HFFc6 (cell line): ENCODE measurements at regions not wholly inside any gene's neighbourhood (a gene's known extent, or its start where the extent isn't known, plus 50 kb on each side); places are given as distances from the start of the nearest gene placed in this dataset.

Source experiments
- DNase-seq: peaks from one replicate; pipeline ENCODE4 v3.0.0-alpha.2; 2018
- H3K27ac Mint-ChIP-seq: 2 replicates; pipeline ENCODE4 v1.8.0; 2020; ENCODE audit warnings: mild to moderate bottlenecking, mixed read lengths
- H3K27me3 Mint-ChIP-seq: 2 replicates; pipeline ENCODE4 v1.8.0; 2021; ENCODE audit warnings: mild to moderate bottlenecking, moderate library complexity, mixed read lengths; ENCODE audit not compliant: insufficient read depth
- H3K36me3 Mint-ChIP-seq: 2 replicates; pipeline ENCODE4 v1.8.0; 2021; ENCODE audit warnings: low read depth, mixed read lengths
- H3K4me1 Mint-ChIP-seq: 2 replicates; pipeline ENCODE4 v1.8.0; 2020; ENCODE audit warnings: low read depth, mixed read lengths
- H3K4me3 Mint-ChIP-seq: 2 replicates; pipeline ENCODE4 v1.8.0; 2020; ENCODE audit warnings: mild to moderate bottlenecking, moderate library complexity, mixed read lengths
- H3K9me3 Mint-ChIP-seq: 2 replicates; pipeline ENCODE4 v1.8.0; 2020; ENCODE audit warnings: mild to moderate bottlenecking, mixed read lengths
- TF ChIP-seq, protein P1 (sequence below): fragments of 200-600 bp; sonication (generic); IDR thresholded peaks from 2 replicates; pipeline ENCODE4 v1.5.0; 2021; ENCODE audit warnings: antibody characterized with exemption, mild to moderate bottlenecking

DNA sequence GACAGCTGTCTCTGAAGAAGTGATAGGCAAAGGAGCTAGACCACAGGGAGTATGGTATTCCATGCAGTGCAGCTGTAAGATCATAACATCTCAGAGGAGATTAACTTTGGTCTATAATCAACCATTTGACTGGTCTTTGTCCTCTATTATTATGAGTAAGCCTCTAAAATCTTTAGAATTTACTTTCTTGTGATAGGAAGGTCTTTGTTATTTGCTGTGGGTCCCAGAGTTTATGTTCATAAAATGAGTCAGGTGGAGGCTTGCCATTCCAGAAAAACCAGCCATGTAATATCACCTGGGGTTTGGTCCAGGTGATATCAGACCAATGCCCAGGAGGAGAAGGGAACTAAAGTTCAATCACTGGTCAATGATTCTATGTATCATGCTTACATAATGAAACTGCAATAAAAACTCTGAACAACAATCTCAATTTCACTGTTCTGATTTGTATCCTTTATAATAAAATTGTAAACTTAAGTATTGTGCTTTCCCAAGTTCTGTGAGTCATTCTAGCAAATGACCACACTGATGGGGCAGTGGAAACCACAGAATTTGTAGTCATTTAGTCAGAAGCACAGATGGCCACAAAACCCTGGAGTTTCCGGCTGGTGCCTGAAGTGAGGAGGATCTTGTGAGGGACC is 239.6 kb upstream of the TRAM1L1 start:
- Mint-ChIP-seq H3K27me3 (no peaks in the 10 kb centered on the region; the same call in 1 of the 2 replicates), H3K36me3 (no peaks in the 10 kb centered on the region), H3K9me3 (peaks cover 29% of the 10 kb centered on the region), H3K27ac (no peak overlapping the region), H3K4me3 (no peak overlapping the region), H3K4me1 (no peaks in the 10 kb centered on the region)
- DNase-seq = no peak
- TF ChIP-seq, protein P1, sequence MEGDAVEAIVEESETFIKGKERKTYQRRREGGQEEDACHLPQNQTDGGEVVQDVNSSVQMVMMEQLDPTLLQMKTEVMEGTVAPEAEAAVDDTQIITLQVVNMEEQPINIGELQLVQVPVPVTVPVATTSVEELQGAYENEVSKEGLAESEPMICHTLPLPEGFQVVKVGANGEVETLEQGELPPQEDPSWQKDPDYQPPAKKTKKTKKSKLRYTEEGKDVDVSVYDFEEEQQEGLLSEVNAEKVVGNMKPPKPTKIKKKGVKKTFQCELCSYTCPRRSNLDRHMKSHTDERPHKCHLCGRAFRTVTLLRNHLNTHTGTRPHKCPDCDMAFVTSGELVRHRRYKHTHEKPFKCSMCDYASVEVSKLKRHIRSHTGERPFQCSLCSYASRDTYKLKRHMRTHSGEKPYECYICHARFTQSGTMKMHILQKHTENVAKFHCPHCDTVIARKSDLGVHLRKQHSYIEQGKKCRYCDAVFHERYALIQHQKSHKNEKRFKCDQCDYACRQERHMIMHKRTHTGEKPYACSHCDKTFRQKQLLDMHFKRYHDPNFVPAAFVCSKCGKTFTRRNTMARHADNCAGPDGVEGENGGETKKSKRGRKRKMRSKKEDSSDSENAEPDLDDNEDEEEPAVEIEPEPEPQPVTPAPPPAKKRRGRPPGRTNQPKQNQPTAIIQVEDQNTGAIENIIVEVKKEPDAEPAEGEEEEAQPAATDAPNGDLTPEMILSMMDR = no peak

DNA sequence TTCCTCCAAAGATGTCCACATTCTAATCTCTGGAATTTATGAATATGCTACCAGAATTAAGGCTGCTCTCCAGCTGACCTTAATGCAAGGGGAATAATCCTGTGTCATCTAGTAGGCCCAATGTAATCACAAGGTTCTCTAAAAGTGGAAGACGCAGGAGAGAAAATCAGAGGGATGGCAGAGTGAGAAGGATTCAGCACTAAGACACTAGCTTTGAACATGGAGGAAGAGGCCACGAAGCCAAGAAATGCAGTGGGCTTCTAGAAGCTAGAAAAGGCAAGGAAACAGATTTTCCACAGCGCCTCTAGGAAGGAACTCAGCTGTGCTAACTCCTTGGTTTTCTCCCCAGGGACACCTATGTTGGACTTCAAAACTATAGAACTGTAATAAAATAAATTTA is 240.7 kb upstream of the TRAM1L1 start:
- Mint-ChIP-seq H3K4me3 (no peak overlapping the region), H3K27me3 (no peaks in the 10 kb centered on the region; the same call in 1 of the 2 replicates), H3K36me3 (no peaks in the 10 kb centered on the region), H3K27ac (no peak overlapping the region), H3K4me1 (no peaks in the 10 kb centered on the region), H3K9me3 (peaks cover 29% of the 10 kb centered on the region)
- TF ChIP-seq, protein P1 = no peak
- no peak for DNase-seq

GRCh38 chr4:117327491-117327890 is 242.1 kb upstream of the TRAM1L1 start:
- no peaks in the 10 kb centered on the region for H3K4me1 Mint-ChIP-seq
- no peak overlapping the region for H3K4me3 Mint-ChIP-seq
- H3K27me3 Mint-ChIP-seq = no peaks in the 10 kb centered on the region; the same call in 1 of the 2 replicates
- H3K27ac Mint-ChIP-seq = no peak overlapping the region
- no peak for DNase-seq
- no peaks in the 10 kb centered on the region for H3K36me3 Mint-ChIP-seq
- TF ChIP-seq, protein P1 = no peak
- peaks cover 29% of the 10 kb centered on the region for H3K9me3 Mint-ChIP-seq

- H3K36me3 Mint-ChIP-seq = no peaks in the 10 kb centered on the region
- no peak overlapping the region for H3K4me3 Mint-ChIP-seq
- TF ChIP-seq, protein P1 = no peak
- H3K9me3 Mint-ChIP-seq = peaks cover 29% of the 10 kb centered on the region
- H3K4me1 Mint-ChIP-seq = no peaks in the 10 kb centered on the region
- H3K27ac Mint-ChIP-seq = no peak overlapping the region
- no peak for DNase-seq
- H3K27me3 Mint-ChIP-seq = no peaks in the 10 kb centered on the region; the same call in 1 of the 2 replicates
Measured at GRCh38 chr4:117328333-117328732, 243.0 kb upstream of the TRAM1L1 start.

GRCh38 chr4:117331817-117332216 is 246.4 kb upstream of the TRAM1L1 start:
- TF ChIP-seq, protein P1 = no peak
- Mint-ChIP-seq H3K4me3 (no peak overlapping the region), H3K4me1 (no peaks in the 10 kb centered on the region), H3K27ac (no peak overlapping the region), H3K36me3 (no peaks in the 10 kb centered on the region), H3K9me3 (peaks cover 4% of the 10 kb centered on the region; the same call in 1 of the 2 replicates), H3K27me3 (no peaks in the 10 kb centered on the region)
- DNase-seq = no peak
